Loucy (cell line): ENCODE measurements at regions not wholly inside any gene's neighbourhood (a gene's known extent, or its start where the extent isn't known, plus 50 kb on each side); places are given as distances from the start of the nearest gene placed in this dataset.
"Not testable (repeated sequence)": the region's sequence is repeated elsewhere in the genome, so short reads cannot be mapped to it uniquely, and the experiment has no call there.

ENCODE experiments used
- H2AFZ ChIP-seq: fragments of 200-600 bp; sonication (generic); 2 replicates; pipeline ENCODE4 v1.6.0; 2016; ENCODE audit warnings: antibody characterized with exemption, mild to moderate bottlenecking, low read length, moderate library complexity
- H3F3A ChIP-seq: fragments of 200-600 bp; 2 replicates; pipeline ENCODE4 v1.6.0; 2016; ENCODE audit warnings: antibody characterized with exemption, low read depth, mild to moderate bottlenecking
- H3K27me3 ChIP-seq: fragments of 200-600 bp; sonication (generic); 2 replicates; pipeline ENCODE4 v1.6.1; 2014; ENCODE audit warnings: low read length, mild to moderate bottlenecking; ENCODE audit not compliant: insufficient read depth, poor library complexity, severe bottlenecking
- H3K36me3 ChIP-seq: fragments of 200-600 bp; sonication (generic); 2 replicates; pipeline ENCODE4 v1.6.1; 2016; ENCODE audit warnings: low read length; ENCODE audit not compliant: insufficient read depth
- H3K4me1 ChIP-seq: fragments of 200-600 bp; sonication (generic); 2 replicates; pipeline ENCODE4 v1.5.1; 2014; ENCODE audit warnings: low read length, mild to moderate bottlenecking; ENCODE audit not compliant: insufficient read depth, poor library complexity, severe bottlenecking
- H3K4me2 ChIP-seq: fragments of 200-600 bp; sonication (generic); 2 replicates; pipeline ENCODE4 v1.6.0; 2014; ENCODE audit warnings: antibody characterized with exemption, low read length, low read depth, mild to moderate bottlenecking; ENCODE audit not compliant: poor library complexity, severe bottlenecking
- H3K4me3 ChIP-seq: fragments of 200-600 bp; sonication (generic); 2 replicates; pipeline ENCODE4 v1.5.1; 2014; ENCODE audit warnings: low read length, mild to moderate bottlenecking, mixed read lengths; ENCODE audit not compliant: poor library complexity, severe bottlenecking
- H3K79me2 ChIP-seq: fragments of 200-600 bp; sonication (generic); 2 replicates; pipeline ENCODE4 v1.6.1; 2014; ENCODE audit warnings: low read length; ENCODE audit not compliant: insufficient read depth
- H3K9ac ChIP-seq: fragments of 200-600 bp; sonication (generic); 2 replicates; pipeline ENCODE4 v1.6.0; 2014; ENCODE audit warnings: mild to moderate bottlenecking, low read depth, low read length, moderate library complexity; ENCODE audit not compliant: poor library complexity, severe bottlenecking
- H3K9me2 ChIP-seq: fragments of 200-600 bp; sonication (generic); replicated peaks from 2 replicates; pipeline ENCODE4 v1.6.1; 2016; ENCODE audit warnings: low read depth, low read length, mixed read lengths
- H3K9me3 ChIP-seq: fragments of 200-600 bp; sonication (generic); 2 replicates; pipeline ENCODE4 v1.6.1; 2014; ENCODE audit warnings: mild to moderate bottlenecking, antibody characterized with exemption, low read length, low read depth; ENCODE audit not compliant: insufficient read depth
- H4K20me1 ChIP-seq: fragments of 200-600 bp; sonication (generic); 2 replicates; pipeline ENCODE4 v1.6.0; 2014; ENCODE audit warnings: antibody characterized with exemption, low read length, mild to moderate bottlenecking; ENCODE audit not compliant: insufficient read depth, poor library complexity, severe bottlenecking
- EZH2phosphoT487 ChIP-seq: fragments of 200-600 bp; IDR thresholded peaks from 2 replicates; pipeline ENCODE4 v1.6.1; 2018; ENCODE audit warnings: antibody characterized with exemption, mild to moderate bottlenecking, moderate library complexity, borderline replicate concordance
- TF ChIP-seq, protein P1 (sequence below): fragments of 200-600 bp; sonication (generic); conservative IDR thresholded peaks from 2 replicates; pipeline ENCODE4 v1.5.1; 2014; ENCODE audit warnings: mild to moderate bottlenecking, antibody characterized with exemption, low read length

DNA sequence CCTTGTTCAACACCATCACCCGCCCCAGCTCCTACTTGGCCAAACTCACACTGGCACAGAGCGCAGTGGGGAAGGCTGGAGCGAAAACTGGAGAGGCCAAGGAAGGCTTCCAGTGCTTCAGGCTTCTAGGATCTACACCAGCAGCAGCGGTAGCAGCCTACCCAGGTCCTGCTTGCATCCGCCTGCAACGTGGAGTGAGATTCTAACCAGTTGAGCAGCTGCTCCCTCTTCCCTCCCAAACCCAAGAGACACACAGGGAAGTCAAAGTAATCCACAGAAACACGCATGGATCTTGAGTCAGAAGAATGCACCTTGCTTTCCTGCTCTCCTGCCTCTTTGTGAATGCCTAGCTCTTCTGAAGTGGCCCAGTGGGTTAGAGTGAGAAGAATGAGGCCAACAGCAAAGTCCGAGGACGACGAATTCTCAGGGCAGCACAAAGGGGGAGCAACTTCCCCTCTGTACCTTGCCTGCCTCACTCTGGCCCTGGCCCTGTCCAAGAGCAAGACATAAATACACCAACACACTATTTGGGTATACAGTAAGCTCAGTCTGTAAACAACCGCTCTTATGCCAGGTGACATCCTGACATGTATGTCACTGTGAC, 95.9 kb upstream of the FOXQ1 start:
- no peaks in the 10 kb centered on the region for H3K79me2 ChIP-seq
- no peak overlapping the region for H3K4me3 ChIP-seq
- no peaks in the 10 kb centered on the region for H3K27me3 ChIP-seq
- H3K9ac ChIP-seq: no peak overlapping the region
- H3K9me3 ChIP-seq: no peaks in the 10 kb centered on the region
- no peaks in the 10 kb centered on the region for H3K36me3 ChIP-seq
- H2AFZ ChIP-seq: no peak overlapping the region
- TF ChIP-seq, protein P1, sequence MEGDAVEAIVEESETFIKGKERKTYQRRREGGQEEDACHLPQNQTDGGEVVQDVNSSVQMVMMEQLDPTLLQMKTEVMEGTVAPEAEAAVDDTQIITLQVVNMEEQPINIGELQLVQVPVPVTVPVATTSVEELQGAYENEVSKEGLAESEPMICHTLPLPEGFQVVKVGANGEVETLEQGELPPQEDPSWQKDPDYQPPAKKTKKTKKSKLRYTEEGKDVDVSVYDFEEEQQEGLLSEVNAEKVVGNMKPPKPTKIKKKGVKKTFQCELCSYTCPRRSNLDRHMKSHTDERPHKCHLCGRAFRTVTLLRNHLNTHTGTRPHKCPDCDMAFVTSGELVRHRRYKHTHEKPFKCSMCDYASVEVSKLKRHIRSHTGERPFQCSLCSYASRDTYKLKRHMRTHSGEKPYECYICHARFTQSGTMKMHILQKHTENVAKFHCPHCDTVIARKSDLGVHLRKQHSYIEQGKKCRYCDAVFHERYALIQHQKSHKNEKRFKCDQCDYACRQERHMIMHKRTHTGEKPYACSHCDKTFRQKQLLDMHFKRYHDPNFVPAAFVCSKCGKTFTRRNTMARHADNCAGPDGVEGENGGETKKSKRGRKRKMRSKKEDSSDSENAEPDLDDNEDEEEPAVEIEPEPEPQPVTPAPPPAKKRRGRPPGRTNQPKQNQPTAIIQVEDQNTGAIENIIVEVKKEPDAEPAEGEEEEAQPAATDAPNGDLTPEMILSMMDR: no peak
- no peak for TF ChIP-seq EZH2phosphoT487
- H3F3A ChIP-seq: no peaks in the 10 kb centered on the region
- no peaks in the 10 kb centered on the region for H3K4me1 ChIP-seq
- H4K20me1 ChIP-seq: no peaks in the 10 kb centered on the region
- no peaks in the 10 kb centered on the region for H3K9me2 ChIP-seq
- H3K4me2 ChIP-seq: no peak overlapping the region

DNA sequence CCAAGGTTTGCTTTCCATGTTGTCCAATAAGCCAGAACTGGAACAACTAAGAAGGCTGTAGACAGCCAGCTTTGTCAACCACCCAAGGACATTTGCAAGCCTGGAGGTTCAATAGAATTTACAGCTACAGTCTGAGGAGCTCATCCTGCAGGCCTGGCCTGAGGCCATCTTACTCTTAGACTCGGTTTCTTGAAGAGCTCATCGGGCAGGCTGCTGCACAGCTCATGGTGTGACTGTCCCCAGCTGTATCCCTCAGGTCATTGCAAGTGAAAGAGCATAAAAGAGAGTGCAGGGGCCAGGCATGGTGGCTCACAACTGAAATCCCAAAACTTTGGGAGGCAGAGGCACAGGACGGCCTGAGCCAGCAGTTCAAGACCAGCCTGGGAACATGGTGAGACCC, 96.9 kb upstream of the FOXQ1 start:
- no peaks in the 10 kb centered on the region for H4K20me1 ChIP-seq
- H3K9me3 ChIP-seq: no peaks in the 10 kb centered on the region
- no peaks in the 10 kb centered on the region for H3F3A ChIP-seq
- no peaks in the 10 kb centered on the region for H3K79me2 ChIP-seq
- no peak overlapping the region for H3K4me3 ChIP-seq
- H3K9me2 ChIP-seq: no peaks in the 10 kb centered on the region
- H3K36me3 ChIP-seq: no peaks in the 10 kb centered on the region
- no peak overlapping the region for H3K4me2 ChIP-seq
- TF ChIP-seq EZH2phosphoT487: no peak
- TF ChIP-seq, protein P1: no peak
- no peaks in the 10 kb centered on the region for H3K27me3 ChIP-seq
- H3K4me1 ChIP-seq: no peaks in the 10 kb centered on the region
- H2AFZ ChIP-seq: no peak overlapping the region
- H3K9ac ChIP-seq: no peak overlapping the region

DNA sequence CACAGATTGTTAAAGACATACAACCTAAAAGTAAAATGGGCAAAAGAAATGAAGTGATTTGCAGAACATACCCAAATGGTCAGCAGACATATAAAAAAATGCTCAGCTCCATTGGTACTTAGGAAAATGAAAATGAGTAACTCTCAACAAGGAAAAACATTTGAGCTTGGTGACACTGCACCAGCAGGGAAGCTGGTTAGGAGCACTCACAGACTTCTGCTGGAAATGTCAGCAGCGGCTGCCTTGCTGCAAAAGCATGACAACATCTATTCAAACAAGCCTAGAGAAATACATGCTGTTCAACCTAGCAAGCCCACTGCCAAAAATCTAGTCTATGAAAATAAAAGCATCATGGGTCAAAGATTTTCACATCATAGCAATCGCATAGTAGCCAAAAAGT, 99.0 kb upstream of the FOXQ1 start:
- Histone ChIP-seq H3K9ac (no peak overlapping the region), H3K27me3 (no peaks in the 10 kb centered on the region), H2AFZ (no peak overlapping the region), H3K36me3 (no peaks in the 10 kb centered on the region), H3K9me3 (no peaks in the 10 kb centered on the region), H3K4me2 (no peak overlapping the region), H3K9me2 (no peaks in the 10 kb centered on the region), H4K20me1 (no peaks in the 10 kb centered on the region), H3K4me3 (no peak overlapping the region), H3K4me1 (no peaks in the 10 kb centered on the region), H3K79me2 (no peaks in the 10 kb centered on the region), H3F3A (no peaks in the 10 kb centered on the region)
- no peak for TF ChIP-seq EZH2phosphoT487
- TF ChIP-seq, protein P1: no peak

- H2AFZ ChIP-seq, H3K9me3 ChIP-seq, H3K4me3 ChIP-seq, H4K20me1 ChIP-seq, H3K9me2 ChIP-seq, H3K79me2 ChIP-seq, H3F3A ChIP-seq, H3K4me2 ChIP-seq, H3K27me3 ChIP-seq, H3K9ac ChIP-seq, H3K4me1 ChIP-seq, H3K36me3 ChIP-seq: not testable (repeated sequence)
Observed at GRCh38 chr6:1212138-1212537, 99.8 kb upstream of the FOXQ1 start.

- H3F3A ChIP-seq, H3K4me3 ChIP-seq, H3K79me2 ChIP-seq, H3K4me2 ChIP-seq, H4K20me1 ChIP-seq, H2AFZ ChIP-seq, H3K27me3 ChIP-seq, H3K9me2 ChIP-seq, H3K9me3 ChIP-seq, H3K9ac ChIP-seq, H3K36me3 ChIP-seq, H3K4me1 ChIP-seq: not testable (repeated sequence)
Observed at GRCh38 chr6:1210631-1211030, 101.3 kb upstream of the FOXQ1 start.
